Loucy (cell line): ENCODE measurements at regions not wholly inside any gene's neighbourhood (a gene's known extent, or its start where the extent isn't known, plus 50 kb on each side); places are given as distances from the start of the nearest gene placed in this dataset.
"Not testable (repeated sequence)": the region's sequence is repeated elsewhere in the genome, so short reads cannot be mapped to it uniquely, and the experiment has no call there.

ENCODE experiments used
- H2AFZ ChIP-seq: fragments of 200-600 bp; sonication (generic); 2 replicates; pipeline ENCODE4 v1.6.0; 2016; ENCODE audit warnings: antibody characterized with exemption, mild to moderate bottlenecking, low read length, moderate library complexity
- H3F3A ChIP-seq: fragments of 200-600 bp; 2 replicates; pipeline ENCODE4 v1.6.0; 2016; ENCODE audit warnings: antibody characterized with exemption, low read depth, mild to moderate bottlenecking
- H3K27me3 ChIP-seq: fragments of 200-600 bp; sonication (generic); 2 replicates; pipeline ENCODE4 v1.6.1; 2014; ENCODE audit warnings: low read length, mild to moderate bottlenecking; ENCODE audit not compliant: insufficient read depth, poor library complexity, severe bottlenecking
- H3K36me3 ChIP-seq: fragments of 200-600 bp; sonication (generic); 2 replicates; pipeline ENCODE4 v1.6.1; 2016; ENCODE audit warnings: low read length; ENCODE audit not compliant: insufficient read depth
- H3K4me1 ChIP-seq: fragments of 200-600 bp; sonication (generic); 2 replicates; pipeline ENCODE4 v1.5.1; 2014; ENCODE audit warnings: low read length, mild to moderate bottlenecking; ENCODE audit not compliant: insufficient read depth, poor library complexity, severe bottlenecking
- H3K4me2 ChIP-seq: fragments of 200-600 bp; sonication (generic); 2 replicates; pipeline ENCODE4 v1.6.0; 2014; ENCODE audit warnings: antibody characterized with exemption, low read length, low read depth, mild to moderate bottlenecking; ENCODE audit not compliant: poor library complexity, severe bottlenecking
- H3K4me3 ChIP-seq: fragments of 200-600 bp; sonication (generic); 2 replicates; pipeline ENCODE4 v1.5.1; 2014; ENCODE audit warnings: low read length, mild to moderate bottlenecking, mixed read lengths; ENCODE audit not compliant: poor library complexity, severe bottlenecking
- H3K79me2 ChIP-seq: fragments of 200-600 bp; sonication (generic); 2 replicates; pipeline ENCODE4 v1.6.1; 2014; ENCODE audit warnings: low read length; ENCODE audit not compliant: insufficient read depth
- H3K9ac ChIP-seq: fragments of 200-600 bp; sonication (generic); 2 replicates; pipeline ENCODE4 v1.6.0; 2014; ENCODE audit warnings: mild to moderate bottlenecking, low read depth, low read length, moderate library complexity; ENCODE audit not compliant: poor library complexity, severe bottlenecking
- H3K9me2 ChIP-seq: fragments of 200-600 bp; sonication (generic); replicated peaks from 2 replicates; pipeline ENCODE4 v1.6.1; 2016; ENCODE audit warnings: low read depth, low read length, mixed read lengths
- H3K9me3 ChIP-seq: fragments of 200-600 bp; sonication (generic); 2 replicates; pipeline ENCODE4 v1.6.1; 2014; ENCODE audit warnings: mild to moderate bottlenecking, antibody characterized with exemption, low read length, low read depth; ENCODE audit not compliant: insufficient read depth
- H4K20me1 ChIP-seq: fragments of 200-600 bp; sonication (generic); 2 replicates; pipeline ENCODE4 v1.6.0; 2014; ENCODE audit warnings: antibody characterized with exemption, low read length, mild to moderate bottlenecking; ENCODE audit not compliant: insufficient read depth, poor library complexity, severe bottlenecking
- EZH2phosphoT487 ChIP-seq: fragments of 200-600 bp; IDR thresholded peaks from 2 replicates; pipeline ENCODE4 v1.6.1; 2018; ENCODE audit warnings: antibody characterized with exemption, mild to moderate bottlenecking, moderate library complexity, borderline replicate concordance
- TF ChIP-seq, protein P1 (sequence below): fragments of 200-600 bp; sonication (generic); conservative IDR thresholded peaks from 2 replicates; pipeline ENCODE4 v1.5.1; 2014; ENCODE audit warnings: mild to moderate bottlenecking, antibody characterized with exemption, low read length

DNA sequence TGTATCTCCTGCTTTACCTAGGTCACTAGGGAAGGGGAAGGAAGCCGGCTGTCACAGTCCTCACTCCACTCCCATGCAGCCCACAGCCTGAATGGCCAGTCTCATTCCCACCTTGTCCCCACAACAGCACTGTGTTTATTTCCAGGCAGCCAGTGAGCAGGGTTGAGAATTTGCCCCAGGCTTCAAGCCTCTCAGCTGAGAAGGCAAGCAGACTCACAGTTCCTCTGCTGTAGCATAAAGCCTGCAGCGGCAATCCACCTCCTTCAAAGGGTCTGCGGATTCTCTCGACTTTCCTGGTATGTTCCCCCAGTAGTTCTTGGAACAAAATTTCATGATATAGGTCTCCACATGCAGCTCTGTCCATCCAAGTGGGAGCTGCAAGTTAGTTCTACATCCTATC is 262.9 kb upstream of the GULP1 start:
- H3K4me2 ChIP-seq, result no peak overlapping the region
- no peak overlapping the region for H3K9ac ChIP-seq
- no peak overlapping the region for H2AFZ ChIP-seq
- no peaks in the 10 kb centered on the region for H3K36me3 ChIP-seq
- H3K79me2 ChIP-seq, result no peaks in the 10 kb centered on the region
- TF ChIP-seq, protein P1, sequence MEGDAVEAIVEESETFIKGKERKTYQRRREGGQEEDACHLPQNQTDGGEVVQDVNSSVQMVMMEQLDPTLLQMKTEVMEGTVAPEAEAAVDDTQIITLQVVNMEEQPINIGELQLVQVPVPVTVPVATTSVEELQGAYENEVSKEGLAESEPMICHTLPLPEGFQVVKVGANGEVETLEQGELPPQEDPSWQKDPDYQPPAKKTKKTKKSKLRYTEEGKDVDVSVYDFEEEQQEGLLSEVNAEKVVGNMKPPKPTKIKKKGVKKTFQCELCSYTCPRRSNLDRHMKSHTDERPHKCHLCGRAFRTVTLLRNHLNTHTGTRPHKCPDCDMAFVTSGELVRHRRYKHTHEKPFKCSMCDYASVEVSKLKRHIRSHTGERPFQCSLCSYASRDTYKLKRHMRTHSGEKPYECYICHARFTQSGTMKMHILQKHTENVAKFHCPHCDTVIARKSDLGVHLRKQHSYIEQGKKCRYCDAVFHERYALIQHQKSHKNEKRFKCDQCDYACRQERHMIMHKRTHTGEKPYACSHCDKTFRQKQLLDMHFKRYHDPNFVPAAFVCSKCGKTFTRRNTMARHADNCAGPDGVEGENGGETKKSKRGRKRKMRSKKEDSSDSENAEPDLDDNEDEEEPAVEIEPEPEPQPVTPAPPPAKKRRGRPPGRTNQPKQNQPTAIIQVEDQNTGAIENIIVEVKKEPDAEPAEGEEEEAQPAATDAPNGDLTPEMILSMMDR, result no peak
- TF ChIP-seq EZH2phosphoT487, result no peak
- H3F3A ChIP-seq, result no peaks in the 10 kb centered on the region
- no peaks in the 10 kb centered on the region for H3K4me1 ChIP-seq
- no peaks in the 10 kb centered on the region for H4K20me1 ChIP-seq
- H3K27me3 ChIP-seq, result no peaks in the 10 kb centered on the region
- H3K4me3 ChIP-seq, result no peak overlapping the region
- H3K9me3 ChIP-seq, result no peaks in the 10 kb centered on the region
- no peaks in the 10 kb centered on the region for H3K9me2 ChIP-seq

DNA sequence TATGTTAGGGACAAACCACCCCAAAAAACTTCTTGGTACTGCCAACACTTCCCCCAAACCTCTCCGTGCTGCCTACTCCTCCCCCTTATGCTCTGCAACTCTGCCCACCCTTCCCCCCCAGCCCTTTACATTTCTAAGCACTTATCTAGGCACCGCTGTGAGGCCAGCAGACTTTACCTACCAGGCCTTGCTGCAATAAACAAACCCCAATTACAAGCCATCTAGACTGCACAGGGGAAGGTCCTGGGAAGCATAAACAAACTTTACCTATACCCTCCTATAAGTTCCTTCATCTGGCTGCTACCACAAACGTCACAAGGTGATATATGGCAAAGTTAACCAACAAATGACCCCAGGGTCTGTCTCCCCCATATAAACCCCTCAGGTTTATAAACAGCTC is 259.4 kb upstream of the GULP1 start:
- no peaks in the 10 kb centered on the region for H3K27me3 ChIP-seq
- H3F3A ChIP-seq, result no peaks in the 10 kb centered on the region
- H3K9me2 ChIP-seq, result no peaks in the 10 kb centered on the region
- no peaks in the 10 kb centered on the region for H3K4me1 ChIP-seq
- no peak for TF ChIP-seq EZH2phosphoT487
- TF ChIP-seq, protein P1, result no peak
- no peak overlapping the region for H3K9ac ChIP-seq
- no peaks in the 10 kb centered on the region for H3K9me3 ChIP-seq
- no peaks in the 10 kb centered on the region for H3K79me2 ChIP-seq
- H3K36me3 ChIP-seq, result no peaks in the 10 kb centered on the region
- no peak overlapping the region for H3K4me3 ChIP-seq
- H4K20me1 ChIP-seq, result no peaks in the 10 kb centered on the region
- H2AFZ ChIP-seq, result no peak overlapping the region
- no peak overlapping the region for H3K4me2 ChIP-seq

DNA sequence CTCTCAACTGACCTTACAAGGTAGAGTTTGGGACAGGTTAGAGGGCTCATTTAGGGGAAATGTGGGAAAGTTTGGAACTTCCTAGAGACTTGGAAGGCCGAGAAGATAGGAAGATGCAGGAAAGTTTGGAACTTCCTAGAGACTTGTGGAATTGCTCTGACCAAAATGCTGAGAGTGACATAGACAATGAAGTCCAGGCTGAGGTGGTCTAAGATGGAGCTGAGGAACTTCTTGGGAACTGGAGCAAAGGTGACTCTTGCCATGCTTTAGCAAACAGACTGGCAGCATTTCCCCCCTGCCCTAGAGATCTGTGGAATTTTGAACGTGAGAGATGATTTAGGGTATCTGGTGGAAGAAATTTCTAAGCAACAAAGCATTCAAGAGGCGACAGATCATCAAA is 258.9 kb upstream of the GULP1 start:
- Histone ChIP-seq H3K4me3 (no peak overlapping the region), H3F3A (no peaks in the 10 kb centered on the region), H3K79me2 (no peaks in the 10 kb centered on the region), H4K20me1 (no peaks in the 10 kb centered on the region), H3K4me2 (no peak overlapping the region), H2AFZ (no peak overlapping the region), H3K27me3 (no peaks in the 10 kb centered on the region), H3K9me3 (no peaks in the 10 kb centered on the region), H3K4me1 (no peaks in the 10 kb centered on the region), H3K9me2 (no peaks in the 10 kb centered on the region), H3K9ac (no peak overlapping the region), H3K36me3 (no peaks in the 10 kb centered on the region)
- TF ChIP-seq, protein P1, result no peak
- TF ChIP-seq EZH2phosphoT487, result no peak

DNA sequence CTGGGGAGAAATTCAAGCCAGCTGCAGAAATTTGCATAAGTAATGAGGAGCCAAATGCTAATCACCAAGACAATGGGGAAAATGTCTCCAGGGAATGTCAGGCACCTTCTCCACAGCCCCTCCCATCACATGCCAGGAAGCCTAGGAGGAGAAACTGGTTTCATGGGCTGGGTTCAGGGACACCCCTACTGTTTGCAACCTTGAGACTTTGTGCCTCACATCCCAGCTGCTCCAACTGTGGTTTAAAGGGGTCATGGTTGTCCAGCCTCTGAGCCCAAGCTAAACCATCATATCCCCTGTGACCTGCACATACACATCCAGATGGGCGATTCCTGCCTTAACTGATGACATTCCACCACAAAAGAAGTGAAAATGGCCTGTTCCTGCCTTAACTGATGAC is 258.4 kb upstream of the GULP1 start:
- H3K4me1 ChIP-seq, H3F3A ChIP-seq, H3K36me3 ChIP-seq, H3K9ac ChIP-seq, H3K4me3 ChIP-seq, H3K4me2 ChIP-seq, H3K9me3 ChIP-seq, H3K27me3 ChIP-seq, H3K9me2 ChIP-seq, H4K20me1 ChIP-seq, H2AFZ ChIP-seq, H3K79me2 ChIP-seq: not testable (repeated sequence)

DNA sequence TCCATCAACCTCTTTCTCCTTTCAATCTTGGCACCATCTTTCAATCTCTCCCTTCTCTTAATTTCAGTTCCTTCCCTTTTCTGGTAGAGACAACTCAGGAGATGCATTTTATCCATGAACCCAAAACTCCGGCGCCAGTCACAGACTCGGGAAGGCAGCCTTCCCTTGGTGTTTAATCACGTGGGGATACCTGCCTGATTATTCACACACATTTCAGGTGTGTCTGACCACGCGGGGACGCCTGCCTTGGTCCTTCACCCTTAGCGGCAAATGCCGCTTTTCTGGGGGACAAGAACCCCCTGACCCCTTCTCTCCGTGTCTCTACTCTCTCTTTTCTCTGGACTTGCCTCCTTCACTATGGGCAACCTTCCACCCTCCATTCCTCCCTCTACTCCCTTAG is 257.6 kb upstream of the GULP1 start:
- H3K36me3 ChIP-seq, H3F3A ChIP-seq, H3K9me2 ChIP-seq, H4K20me1 ChIP-seq, H3K4me3 ChIP-seq, H3K9me3 ChIP-seq, H3K79me2 ChIP-seq, H3K9ac ChIP-seq, H3K4me2 ChIP-seq, H3K4me1 ChIP-seq, H3K27me3 ChIP-seq, H2AFZ ChIP-seq: not testable (repeated sequence)
